MCF 10A (cell line): ENCODE measurements at regions not wholly inside any gene's neighbourhood (a gene's known extent, or its start where the extent isn't known, plus 50 kb on each side); places are given as distances from the start of the nearest gene placed in this dataset.

Experiments used
- BruUV-seq: library from RNA; stranded (reverse); fragments of 400-500 nt; replicated peaks from 2 replicates; lab custom pipeline; 2021; lab: Mats Ljungman, UMichigan
- CTCF ChIA-PET: fragments of 300-600 bp; sonication (Branson Sonifier 250); formaldehyde crosslinking; extraction: SDS; loops from one replicate; lab custom pipeline; 2021; ENCODE audit warnings: antibody characterized with exemption, inconsistent platforms; lab: Yijun Ruan, JAX
- POLR2A ChIA-PET: fragments of 300-600, 350-650 bp; sonication (Branson Sonifier 250); formaldehyde crosslinking; extraction: SDS; loops from one replicate; lab custom pipeline; 2020; ENCODE audit warnings: antibody characterized with exemption, inconsistent platforms; lab: Yijun Ruan, JAX
- DNase-seq: peaks from one replicate; pipeline ENCODE4 v3.0.0-alpha.2; 2018; ENCODE audit not compliant: unreplicated experiment
- H3K27ac Mint-ChIP-seq: one replicate; pipeline ENCODE4 v1.8.0; 2022; ENCODE audit warnings: mild to moderate bottlenecking, low read depth, mixed read lengths; ENCODE audit not compliant: unreplicated experiment
- H3K27me3 Mint-ChIP-seq: one replicate; pipeline ENCODE4 v1.8.0; 2022; ENCODE audit warnings: mixed read lengths; ENCODE audit not compliant: insufficient read depth, unreplicated experiment
- H3K36me3 Mint-ChIP-seq: one replicate; pipeline ENCODE4 v1.8.0; 2022; ENCODE audit warnings: mild to moderate bottlenecking, moderate library complexity, mixed read lengths; ENCODE audit not compliant: insufficient read depth, unreplicated experiment
- H3K4me1 Mint-ChIP-seq: one replicate; pipeline ENCODE4 v1.8.0; 2022; ENCODE audit warnings: mixed read lengths; ENCODE audit not compliant: insufficient read depth, unreplicated experiment
- H3K4me3 Mint-ChIP-seq: one replicate; pipeline ENCODE4 v1.8.0; 2022; ENCODE audit warnings: mild to moderate bottlenecking, moderate library complexity, mixed read lengths; ENCODE audit not compliant: unreplicated experiment
- H3K9me3 Mint-ChIP-seq: one replicate; pipeline ENCODE4 v1.8.0; 2022; ENCODE audit warnings: mixed read lengths; ENCODE audit not compliant: unreplicated experiment
- CTCF ChIP-seq: fragments of 200-600 bp; IDR thresholded peaks from one replicate; pipeline ENCODE4 v1.8.0; 2022; ENCODE audit warnings: antibody characterized with exemption, mild to moderate bottlenecking; ENCODE audit not compliant: unreplicated experiment
- intact Hi-C: fragments of 100-400 bp; cut with micrococcal nuclease; formaldehyde crosslinking; loops from 2 replicates; pipeline ENCODE4 v1.14.1; 2022

GRCh38 chr4:26260571-26260970 lies 60.2 kb upstream of the RBPJ start:
- peaks cover 5% of the 10 kb centered on the region for H3K9me3 Mint-ChIP-seq
- no peak overlapping the region for H3K27ac Mint-ChIP-seq

GRCh38 chr4:26261405-26261804 lies 59.4 kb upstream of the RBPJ start:
- no peaks in the 10 kb centered on the region for H3K4me1 Mint-ChIP-seq
- ChIA-PET POLR2A (no interaction called here), CTCF (interaction anchor here (0.8 kb wide), 1 partner anchor 11 kb away, joined by 3 read pairs; no protein-coding TSS in a partner anchor)
- H3K9me3 Mint-ChIP-seq: peaks cover 5% of the 10 kb centered on the region
- H3K4me3 Mint-ChIP-seq: no peak overlapping the region
- H3K27ac Mint-ChIP-seq: no peak overlapping the region
- no peak for TF ChIP-seq CTCF
- no peaks in the 10 kb centered on the region for H3K36me3 Mint-ChIP-seq
- no TSS peak for BruUV-seq
- no peak for DNase-seq
- intact Hi-C loops: no loop called here
- no peaks in the 10 kb centered on the region for H3K27me3 Mint-ChIP-seq

More at GRCh38 chr4:26260571-26260970, 60.2 kb upstream of the RBPJ start:
- BruUV-seq: no TSS peak
- H3K4me1 Mint-ChIP-seq: peaks cover 6% of the 10 kb centered on the region
- no peak for TF ChIP-seq CTCF
- no peak for DNase-seq
- no peaks in the 10 kb centered on the region for H3K27me3 Mint-ChIP-seq
- H3K36me3 Mint-ChIP-seq: no peaks in the 10 kb centered on the region
- ChIA-PET CTCF (interaction anchor here (0.8 kb wide), 1 partner anchor 12 kb away, joined by 3 read pairs; no protein-coding TSS in a partner anchor), POLR2A (no interaction called here)
- intact Hi-C loops: no loop called here
- no peak overlapping the region for H3K4me3 Mint-ChIP-seq

GRCh38 chr4:26263165-26263564 lies 57.6 kb upstream of the RBPJ start:
- POLR2A ChIA-PET: interaction anchor here (0.6 kb wide), 1 partner anchor 56 kb away, joined by 3 read pairs; no protein-coding TSS in a partner anchor

GRCh38 chr4:26264109-26264508 lies 56.7 kb upstream of the RBPJ start:
- no peaks in the 10 kb centered on the region for H3K36me3 Mint-ChIP-seq
- H3K9me3 Mint-ChIP-seq: peaks cover 5% of the 10 kb centered on the region
- no peak overlapping the region for H3K27ac Mint-ChIP-seq
- POLR2A ChIA-PET: no interaction called here
- no TSS peak for BruUV-seq
- CTCF ChIA-PET: no interaction called here
- no peak for TF ChIP-seq CTCF
- DNase-seq: no peak
- no peaks in the 10 kb centered on the region for H3K4me1 Mint-ChIP-seq
- H3K27me3 Mint-ChIP-seq: no peaks in the 10 kb centered on the region
- intact Hi-C loops: no loop called here
- H3K4me3 Mint-ChIP-seq: no peak overlapping the region

More at GRCh38 chr4:26263165-26263564, 57.6 kb upstream of the RBPJ start:
- TF ChIP-seq CTCF: no peak
- H3K4me3 Mint-ChIP-seq: no peak overlapping the region
- CTCF ChIA-PET: interaction anchor here (1.3 kb wide), 1 partner anchor 135 kb away, joined by 3 read pairs; no protein-coding TSS in a partner anchor
- no peaks in the 10 kb centered on the region for H3K4me1 Mint-ChIP-seq
- H3K27me3 Mint-ChIP-seq: no peaks in the 10 kb centered on the region
- H3K27ac Mint-ChIP-seq: no peak overlapping the region
- peaks cover 5% of the 10 kb centered on the region for H3K9me3 Mint-ChIP-seq
- DNase-seq: peak; percentile 33
- intact Hi-C loops: no loop called here
- no TSS peak for BruUV-seq
- H3K36me3 Mint-ChIP-seq: no peaks in the 10 kb centered on the region
